ENCODE measurements at regions not wholly inside any gene's neighbourhood (a gene's known extent, or its start where the extent isn't known, plus 50 kb on each side); places are given as distances from the start of the nearest gene placed in this dataset.
"Not testable (repeated sequence)": the region's sequence is repeated elsewhere in the genome, so short reads cannot be mapped to it uniquely, and the experiment has no call there.

- no peak for DNase-seq
Measured at GRCh38 chr15:87527875-87528274, 728.7 kb downstream of the NTRK3 start.

DNA sequence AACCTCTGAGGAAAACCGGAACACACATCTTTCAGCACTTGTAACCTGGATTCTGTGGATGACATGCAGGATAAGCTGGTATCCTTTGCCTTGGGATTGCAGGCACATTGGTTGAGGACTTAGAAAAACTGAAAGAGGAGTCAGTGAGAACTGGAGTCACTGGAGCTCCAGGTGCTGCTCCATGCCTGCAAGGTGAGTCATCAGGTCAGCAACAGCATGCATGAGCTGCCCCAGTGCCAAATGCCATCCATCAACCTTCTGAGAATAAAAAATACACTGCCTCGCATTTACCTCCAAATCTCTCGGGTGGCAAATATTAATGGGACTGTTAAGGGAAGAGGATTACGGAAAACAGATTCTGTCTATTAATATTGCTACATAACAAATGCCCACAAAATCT, 729.1 kb downstream of the NTRK3 start:
- no peak for DNase-seq

- no peak for DNase-seq
Measured at GRCh38 chr15:87523516-87523915, 733.0 kb downstream of the NTRK3 start.

DNA sequence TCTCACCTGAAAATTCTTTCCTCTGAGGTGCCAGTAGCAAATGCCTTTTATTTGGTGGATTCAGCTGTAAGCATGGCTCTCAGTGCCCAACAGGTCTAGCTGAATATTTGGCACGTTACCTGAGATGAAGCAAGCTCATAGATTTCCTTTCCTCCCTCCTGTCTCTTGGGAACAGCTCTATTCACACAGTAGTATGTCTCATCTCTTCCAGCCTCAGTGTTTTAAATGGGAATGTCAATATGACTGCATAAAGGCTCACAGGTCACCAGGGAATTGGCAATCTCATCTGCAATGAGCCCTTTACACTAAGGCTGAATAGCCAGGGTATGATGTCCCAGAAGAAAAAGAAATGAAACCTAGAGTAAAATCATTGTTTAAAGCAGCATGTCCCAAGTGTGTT, 733.5 kb downstream of the NTRK3 start:
- no peak for DNase-seq

DNA sequence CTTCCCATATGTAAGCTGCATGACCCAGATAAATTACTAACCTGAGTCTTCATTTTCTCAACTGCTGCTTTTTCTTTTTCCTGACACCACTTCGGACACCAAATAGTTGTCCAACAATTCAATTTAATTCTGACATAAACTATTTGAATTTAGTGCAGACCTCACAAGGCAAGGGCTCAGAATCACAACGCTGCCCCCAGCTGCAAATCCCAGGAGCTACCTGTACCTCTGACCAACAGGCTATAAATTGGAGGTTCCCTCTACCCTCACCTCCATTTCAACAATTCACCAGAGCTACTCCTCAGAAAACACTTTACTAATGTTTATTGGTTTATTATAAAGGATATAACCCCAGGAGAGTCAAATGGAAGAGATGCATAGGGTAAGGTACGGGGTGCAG, 737.6 kb downstream of the NTRK3 start:
- no peak for DNase-seq

DNA sequence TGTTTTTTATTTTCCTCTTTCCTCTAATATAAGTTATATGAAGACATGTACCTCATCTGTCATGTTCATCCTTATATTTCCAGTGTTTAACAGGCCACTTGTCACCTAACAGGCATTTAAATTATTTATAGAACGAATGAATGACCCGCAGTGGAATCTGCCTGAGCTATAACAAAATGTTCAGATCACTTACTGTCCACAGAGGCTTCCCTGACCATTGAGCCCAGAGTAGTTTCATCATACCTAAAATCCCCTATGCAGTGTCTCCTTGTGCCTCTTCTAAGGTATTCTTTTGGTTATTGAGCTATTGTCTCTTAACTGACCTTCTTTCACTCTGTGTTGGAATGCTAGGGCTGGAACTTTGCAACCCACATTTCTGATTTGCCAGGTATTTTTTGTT, 748.5 kb downstream of the NTRK3 start:
- no peak for DNase-seq

GRCh38 chr15:87502173-87502572, 754.4 kb downstream of the NTRK3 start:
- no peak for DNase-seq

- no peak for DNase-seq
Measured at GRCh38 chr15:87500240-87500639, 756.3 kb downstream of the NTRK3 start.

- no peak for DNase-seq
Measured at GRCh38 chr15:87498560-87498959, 758.0 kb downstream of the NTRK3 start.

- no peak for DNase-seq
Measured at GRCh38 chr15:87496795-87497194, 759.7 kb downstream of the NTRK3 start.

DNA sequence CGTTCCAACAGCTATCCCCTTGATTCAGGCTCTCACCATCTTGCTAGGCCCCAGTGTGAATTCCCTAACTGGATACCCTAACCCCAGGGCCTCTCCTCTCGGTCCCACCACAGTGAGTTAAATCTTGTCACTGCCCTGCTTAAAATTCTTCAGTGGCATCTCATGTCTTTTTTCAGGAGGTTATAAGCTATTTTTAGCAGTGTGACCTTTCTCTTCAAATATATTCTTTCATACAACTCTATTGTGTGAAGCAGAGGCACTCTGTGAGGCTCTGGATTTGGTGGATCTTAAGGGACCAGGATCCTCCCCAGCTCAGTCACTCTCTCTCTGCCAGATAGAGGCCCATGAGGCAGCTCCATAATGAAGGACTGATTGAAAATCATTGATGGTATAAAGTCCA, 760.4 kb downstream of the NTRK3 start:
- no peak for DNase-seq

DNA sequence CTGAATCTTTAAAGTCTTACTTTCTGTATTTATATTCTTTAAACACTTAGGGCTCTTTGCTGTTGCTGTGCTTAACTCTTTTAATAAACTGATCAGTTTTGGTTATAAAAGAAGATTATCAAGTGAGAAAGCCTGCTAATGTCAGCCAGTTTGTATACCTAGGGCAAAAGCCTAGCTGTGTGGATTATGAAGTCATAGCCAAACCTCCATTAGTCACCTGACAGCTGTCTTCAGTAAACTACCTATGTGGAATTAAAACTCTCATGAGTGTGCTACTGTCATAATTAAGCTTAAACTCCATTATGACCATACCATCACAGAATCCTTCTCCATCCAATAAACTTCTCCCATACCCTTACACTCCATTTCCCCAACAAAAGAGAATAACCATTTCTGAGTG, 762.7 kb downstream of the NTRK3 start:
- no peak for DNase-seq

GRCh38 chr15:87492321-87492720, 764.2 kb downstream of the NTRK3 start:
- DNase-seq: no peak

DNA sequence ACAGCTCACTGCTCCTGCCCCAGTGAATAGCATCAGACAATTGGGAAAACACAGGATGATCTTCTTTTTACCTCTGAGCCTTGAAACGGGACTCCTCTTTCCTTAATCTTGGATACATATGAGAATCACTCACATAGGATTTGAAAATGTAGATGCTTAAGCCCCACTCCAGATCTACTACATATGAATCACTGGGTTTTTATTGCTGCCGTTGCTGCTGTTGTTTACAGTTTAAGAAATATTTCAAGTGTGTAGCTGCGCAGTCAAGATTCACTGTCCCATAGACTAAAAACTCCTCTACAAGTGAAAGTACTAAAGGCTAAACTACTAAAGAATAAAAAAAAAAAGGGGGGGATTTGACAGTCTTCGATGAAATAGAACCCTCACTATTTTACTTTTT, 765.9 kb downstream of the NTRK3 start:
- no peak for DNase-seq

GRCh38 chr15:87489902-87490665, 766.5 kb downstream of the NTRK3 start:
- no peak for DNase-seq

DNA sequence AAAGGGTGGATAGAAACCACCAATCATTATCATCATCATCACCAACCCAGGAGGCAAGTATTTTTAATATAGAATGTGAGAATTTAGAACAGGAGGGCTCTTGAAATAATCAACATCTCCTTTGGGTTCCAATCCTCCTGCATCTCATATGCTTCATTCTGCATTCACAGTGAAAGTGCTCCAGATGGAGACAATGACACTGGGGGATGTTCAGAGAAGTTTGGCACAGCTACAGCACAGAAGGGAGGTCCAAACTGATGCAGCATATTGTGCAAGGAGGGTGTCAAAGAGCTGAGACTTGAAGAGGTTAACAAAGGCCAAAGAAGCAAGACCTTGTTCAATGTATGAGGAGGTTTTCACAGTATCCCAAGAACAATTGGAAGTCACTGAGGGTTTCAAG, 767.1 kb downstream of the NTRK3 start:
- DNase-seq: peak in 1 of 2 donors; percentile 21

GRCh38 chr15:87487484-87487883, 769.1 kb downstream of the NTRK3 start:
- DNase-seq: no peak

- DNase-seq: no peak
Measured at GRCh38 chr15:87483468-87483867, 773.1 kb downstream of the NTRK3 start.

DNA sequence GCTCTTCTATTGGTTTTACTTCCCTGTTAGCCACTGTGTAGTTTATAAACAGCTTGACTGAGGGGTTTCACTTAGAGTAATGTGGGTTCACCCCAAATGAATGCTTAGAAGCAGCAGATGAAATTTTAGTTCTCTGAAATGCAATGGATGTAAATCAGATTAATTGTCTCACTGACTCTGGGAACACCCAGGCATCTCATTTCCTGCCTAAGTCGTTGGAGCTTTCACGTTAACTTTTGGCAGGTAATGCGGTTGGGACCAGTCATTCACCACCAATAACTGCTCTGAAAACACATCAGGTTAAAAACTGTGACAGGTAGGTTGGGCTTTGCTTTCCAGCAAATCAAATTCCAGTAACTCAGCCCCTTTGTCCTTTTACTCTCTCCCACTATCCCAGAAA, 775.4 kb downstream of the NTRK3 start:
- DNase-seq: no peak

GRCh38 chr15:87478687-87479072, 777.9 kb downstream of the NTRK3 start:
- DNase-seq: no peak

GRCh38 chr15:87477737-87478686, 778.5 kb downstream of the NTRK3 start:
- peak in 1 of 2 donors; percentile 39 for DNase-seq

DNA sequence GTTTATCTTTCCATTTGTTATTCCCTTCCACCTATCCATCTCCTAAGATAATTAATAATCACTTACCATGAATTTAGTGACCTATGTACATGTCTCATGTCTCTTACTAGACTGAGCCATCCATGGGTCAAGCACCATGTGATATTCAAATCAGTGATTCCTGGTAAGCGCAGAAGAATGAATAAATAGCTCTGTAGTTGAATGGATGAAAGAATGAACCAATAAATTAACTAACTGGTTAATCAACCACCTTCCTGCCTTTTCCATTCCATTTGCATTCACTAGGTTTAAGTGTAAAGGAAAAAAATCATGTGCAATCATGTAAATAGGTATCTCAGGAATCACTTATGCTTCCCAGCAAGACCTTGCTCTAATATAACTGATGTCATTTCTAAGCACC, 779.5 kb downstream of the NTRK3 start:
- DNase-seq: no peak

- no peak for DNase-seq
Measured at GRCh38 chr15:87470923-87471322, 785.6 kb downstream of the NTRK3 start.

- not testable (repeated sequence) for DNase-seq
Measured at GRCh38 chr15:87463956-87464355, 792.6 kb downstream of the NTRK3 start.
